SK-N-SH (cell line): ENCODE measurements at regions not wholly inside any gene's neighbourhood (a gene's known extent, or its start where the extent isn't known, plus 50 kb on each side); places are given as distances from the start of the nearest gene placed in this dataset.

Experiments used
- CTCF ChIA-PET: fragments of 300-600, 350-600 bp; formaldehyde crosslinking; extraction: SDS; loops from one replicate; lab custom pipeline; 2021; lab: Yijun Ruan, JAX
- POLR2A ChIA-PET: fragments of 350-600 bp; sonication (Branson Sonifier 250); formaldehyde crosslinking; extraction: SDS; loops from one replicate; lab custom pipeline; 2020; ENCODE audit warnings: antibody characterized with exemption, inconsistent platforms; lab: Yijun Ruan, JAX
- DNase-seq: peaks from one replicate; pipeline ENCODE4 v3.0.0; 2012
- H2AFZ ChIP-seq: fragments of 200-600 bp; sonication (generic); 2 replicates; pipeline ENCODE4 v1.8.1; 2016; ENCODE audit warnings: antibody characterized with exemption, mild to moderate bottlenecking, low read depth
- H3F3A ChIP-seq: fragments of 200-600 bp; sonication (generic); replicated peaks from 2 replicates; pipeline ENCODE3; 2016; ENCODE audit warnings: antibody characterized with exemption, mild to moderate bottlenecking; ENCODE audit not compliant: insufficient read depth
- H3K27ac ChIP-seq, 2 experiments: fragments of 200-500 bp in 1 of 2; fragments of 200-600 bp in 1 of 2; sonication (Bioruptor generic) in 1 of 2; sonication (generic), shearing (Covaris generic) in 1 of 2; 2 replicates each; pipeline versions ENCODE4 v1.5.1 to v1.6.1; 2014 to 2016; ENCODE audit warnings: low read depth in 2 of 2, inconsistent platforms in 1 of 2, low read length in 1 of 2, mild to moderate bottlenecking in 1 of 2, mixed read lengths in 1 of 2
- H3K27me3 ChIP-seq: fragments of 200-600 bp; sonication (generic), shearing (Covaris generic); 2 replicates; pipeline ENCODE4 v1.6.1; 2016; ENCODE audit warnings: mixed run types; ENCODE audit not compliant: insufficient read depth
- H3K36me3 ChIP-seq, 2 experiments: fragments of 200-500 bp in 1 of 2; fragments of 200-600 bp in 1 of 2; sonication (Bioruptor generic) in 1 of 2; sonication (generic) in 1 of 2; replicated peaks in 1 of 2; 2 replicates each; pipeline versions ENCODE3 to v1.5.1; 2014 to 2016; ENCODE audit warnings: low read length in 1 of 2, mild to moderate bottlenecking in 1 of 2; ENCODE audit not compliant: insufficient read depth in 2 of 2, control insufficient read depth in 1 of 2
- H3K4me1 ChIP-seq, 2 experiments: fragments of 200-500 bp in 1 of 2; fragments of 200-600 bp in 1 of 2; sonication (Bioruptor generic) in 1 of 2; sonication (generic), shearing (Covaris generic) in 1 of 2; 2 replicates each; pipeline versions ENCODE4 v1.5.1 to v1.6.1; 2014 to 2016; ENCODE audit warnings: low read depth in 1 of 2, low read length in 1 of 2, mixed run types in 1 of 2; ENCODE audit not compliant: insufficient read depth in 2 of 2, control insufficient read depth in 1 of 2
- H3K4me2 ChIP-seq: fragments of 200-600 bp; sonication (generic), shearing (Covaris generic); 2 replicates; pipeline ENCODE4 v1.6.1; 2017; ENCODE audit warnings: mixed run types
- H3K4me3 ChIP-seq, 2 experiments: fragments of 200-500 bp in 1 of 2; fragments of 200-600 bp in 1 of 2; sonication (Bioruptor generic) in 1 of 2; sonication (generic), shearing (Covaris generic) in 1 of 2; 2 replicates each; pipeline versions ENCODE4 v1.5.1 to v1.8.1; 2014 to 2016; ENCODE audit warnings: low read depth in 2 of 2, inconsistent platforms in 1 of 2, low read length in 1 of 2, mild to moderate bottlenecking in 1 of 2, mixed read lengths in 1 of 2, moderate library complexity in 1 of 2
- H3K79me2 ChIP-seq: fragments of 200-600 bp; sonication (generic); 2 replicates; pipeline ENCODE4 v1.8.1; 2017; ENCODE audit warnings: mild to moderate bottlenecking; ENCODE audit not compliant: insufficient read depth
- H3K9ac ChIP-seq: fragments of 200-600 bp; sonication (generic); 2 replicates; pipeline ENCODE4 v1.6.1; 2017; ENCODE audit warnings: mixed run types
- H3K9me2 ChIP-seq: fragments of 200-600 bp; sonication (generic); 2 replicates; pipeline ENCODE4 v1.6.1; 2017; ENCODE audit warnings: mixed run types
- H3K9me3 ChIP-seq: fragments of 200-600 bp; sonication (generic); 2 replicates; pipeline ENCODE4 v1.6.1; 2017; ENCODE audit warnings: mixed run types, mild to moderate bottlenecking, moderate library complexity
- H4K20me1 ChIP-seq: fragments of 200-600 bp; sonication (generic); 2 replicates; pipeline ENCODE4 v1.6.1; 2017; ENCODE audit warnings: mild to moderate bottlenecking, mixed run types; ENCODE audit not compliant: insufficient read depth
- CHD2 ChIP-seq: fragments of 150-350 bp; IDR thresholded peaks from 2 replicates; pipeline ENCODE4 v1.6.1; 2018; ENCODE audit warnings: low read length; ENCODE audit not compliant: partially characterized antibody
- FOSL2 ChIP-seq: IDR thresholded peaks from 2 replicates; pipeline ENCODE4 v1.4.0; 2012; ENCODE audit warnings: low read depth, mild to moderate bottlenecking, moderate library complexity, borderline replicate concordance
- JUND ChIP-seq: IDR thresholded peaks from 2 replicates; pipeline ENCODE4 v1.4.0; 2012
- NFIC ChIP-seq: IDR thresholded peaks from 2 replicates; pipeline ENCODE4 v1.4.0; 2012; ENCODE audit warnings: borderline replicate concordance
- NRF1 ChIP-seq: IDR thresholded peaks from 2 replicates; pipeline ENCODE4 v1.6.1; 2012; ENCODE audit warnings: low read depth, mild to moderate bottlenecking, low read length
- REST ChIP-seq: IDR thresholded peaks from 2 replicates; pipeline ENCODE4 v1.6.1; 2012; ENCODE audit warnings: mild to moderate bottlenecking, low read depth, low read length, moderate library complexity
- RFX5 ChIP-seq: IDR thresholded peaks from 2 replicates; pipeline ENCODE4 v1.6.1; 2012; ENCODE audit warnings: mild to moderate bottlenecking, improper control_type of control experiment, low read length
- TEAD4 ChIP-seq: IDR thresholded peaks from 2 replicates; pipeline ENCODE4 v1.4.0; 2012; ENCODE audit warnings: mild to moderate bottlenecking, borderline replicate concordance; ENCODE audit not compliant: insufficient read depth
- USF1 ChIP-seq: IDR thresholded peaks from 2 replicates; pipeline ENCODE4 v1.4.0; 2012; ENCODE audit warnings: low read depth, borderline replicate concordance
- USF2 ChIP-seq: fragments of 150-350 bp; IDR thresholded peaks from 2 replicates; pipeline ENCODE4 v1.6.1; 2017; ENCODE audit warnings: antibody characterized with exemption, low read length, low read depth, borderline replicate concordance
- WGBS: methylation state at CpG from one replicate; pipeline ENCODE4 v1.1.6; 2017; ENCODE audit warnings: low lambda C conversion rate; 5-methylcytosine and 5-hydroxymethylcytosine counted together

GRCh38 chr1:191160837-191161236 is 683.2 kb upstream of the BRINP3 start:
- ChIA-PET CTCF (no interaction called here), POLR2A (no interaction called here)
- Histone ChIP-seq H3K9me3 (no peaks in the 10 kb centered on the region), H2AFZ (no peak overlapping the region), H3K27me3 (no peaks in the 10 kb centered on the region), H3K9me2 (no peaks in the 10 kb centered on the region), H3F3A (no peaks in the 10 kb centered on the region), H3K9ac (no peak overlapping the region), H4K20me1 (no peaks in the 10 kb centered on the region), H3K4me1 (no peaks in the 10 kb centered on the region), H3K27ac (no peak overlapping the region), H3K36me3 (no peaks in the 10 kb centered on the region), H3K4me2 (no peak overlapping the region), H3K79me2 (no peaks in the 10 kb centered on the region), H3K4me3 (no peak overlapping the region)
- 58% methylated on average over 5 of the region's 5 CpGs for WGBS
- TF ChIP-seq REST: no peak
- no peak for TF ChIP-seq TEAD4
- TF ChIP-seq FOSL2: no peak
- no peak for DNase-seq

- Histone ChIP-seq H3K79me2 (no peaks in the 10 kb centered on the region), H3K27ac (no peak overlapping the region), H4K20me1 (no peaks in the 10 kb centered on the region), H3K9ac (no peak overlapping the region), H3K4me2 (no peak overlapping the region), H3K36me3 (no peaks in the 10 kb centered on the region), H3K4me3 (no peak overlapping the region)
- DNase-seq: no peak
- POLR2A ChIA-PET: no interaction called here
- TF ChIP-seq NFIC (no peak), RFX5 (no peak), JUND (no peak), USF1 (no peak), CHD2 (no peak), NRF1 (no peak), USF2 (no peak)
- TF ChIP-seq, all 33 proteins: peak for 0
- CTCF ChIA-PET: interaction anchor here (0.7 kb wide), 1 partner anchor 75 kb away, joined by 4 read pairs; no protein-coding TSS in a partner anchor
- Histone ChIP-seq H2AFZ (no peak overlapping the region), H3F3A (no peaks in the 10 kb centered on the region), H3K27me3 (no peaks in the 10 kb centered on the region), H3K9me2 (no peaks in the 10 kb centered on the region), H3K9me3 (no peaks in the 10 kb centered on the region), H3K4me1 (no peaks in the 10 kb centered on the region)
- WGBS: 3% methylated on average over 2 of the region's 2 CpGs
Observed at GRCh38 chr1:191162762-191163161, 685.1 kb upstream of the BRINP3 start.
